CD8-positive, alpha-beta memory T cell (primary cell): ENCODE measurements at regions not wholly inside any gene's neighbourhood (a gene's known extent, or its start where the extent isn't known, plus 50 kb on each side); places are given as distances from the start of the nearest gene placed in this dataset.
"Not testable (repeated sequence)": the region's sequence is repeated elsewhere in the genome, so short reads cannot be mapped to it uniquely, and the experiment has no call there.

Experiments used
- CTCF ChIA-PET: fragments of 350-600 bp; sonication (Branson Sonifier 250); formaldehyde crosslinking; loops from one replicate; lab custom pipeline; 2021; ENCODE audit warnings: antibody characterized with exemption; lab: Charles Lee
- POLR2A ChIA-PET: fragments of 350-600 bp; sonication (Branson Sonifier 250); formaldehyde crosslinking; loops from one replicate; lab custom pipeline; 2021; ENCODE audit warnings: antibody characterized with exemption; lab: Charles Lee
- DNase-seq, 5 donors: peaks; one replicate each; pipeline versions ENCODE4 v3.0.0 to v3.0.0-alpha.2; 2020 to 2022; ENCODE audit warnings: mixed read lengths in 1 of 5
- H3K27ac ChIP-seq: one replicate; pipeline ENCODE4 v1.7.0; 2013; ENCODE audit warnings: low read depth, mild to moderate bottlenecking, low read length, moderate library complexity
- H3K27me3 ChIP-seq: 2 replicates; pipeline ENCODE4 v1.7.0; 2013; ENCODE audit warnings: low read length, mild to moderate bottlenecking; ENCODE audit not compliant: insufficient read depth, poor library complexity, severe bottlenecking
- H3K36me3 ChIP-seq: 2 replicates; pipeline ENCODE4 v1.7.0; 2013; ENCODE audit warnings: mild to moderate bottlenecking, low read length, moderate library complexity; ENCODE audit not compliant: insufficient read depth
- H3K4me1 ChIP-seq: 2 replicates; pipeline ENCODE4 v1.7.0; 2013; ENCODE audit warnings: mild to moderate bottlenecking, low read length, moderate library complexity; ENCODE audit not compliant: insufficient read depth
- H3K4me3 ChIP-seq: 2 replicates; pipeline ENCODE4 v1.7.0; 2013; ENCODE audit warnings: mild to moderate bottlenecking, low read length
- H3K9me3 ChIP-seq: 2 replicates; pipeline ENCODE4 v1.7.0; 2013; ENCODE audit warnings: mild to moderate bottlenecking, low read length
- H3K27ac Mint-ChIP-seq, 8 donors: one replicate each; pipeline ENCODE4 v1.8.0; 2020 to 2021; ENCODE audit warnings: mixed read lengths in 8 of 8, mild to moderate bottlenecking in 6 of 8, inconsistent platforms in 3 of 8, moderate library complexity in 3 of 8
- H3K27me3 Mint-ChIP-seq, 2 donors: one replicate each; pipeline ENCODE4 v1.8.0; 2020 to 2021; ENCODE audit warnings: mixed read lengths in 2 of 2, mild to moderate bottlenecking in 1 of 2, moderate library complexity in 1 of 2
- H3K36me3 Mint-ChIP-seq, 3 donors: one replicate each; pipeline ENCODE4 v1.8.0; 2020 to 2021; ENCODE audit warnings: mixed read lengths in 3 of 3, inconsistent platforms in 1 of 3, mild to moderate bottlenecking in 1 of 3
- H3K4me1 Mint-ChIP-seq, 3 donors: one replicate each; pipeline ENCODE4 v1.8.0; 2020 to 2021; ENCODE audit warnings: mixed read lengths in 3 of 3, inconsistent platforms in 1 of 3, mild to moderate bottlenecking in 1 of 3
- H3K4me3 Mint-ChIP-seq, 7 donors: one replicate each; pipeline ENCODE4 v1.8.0; 2020 to 2021; ENCODE audit warnings: mixed read lengths in 7 of 7, mild to moderate bottlenecking in 6 of 7, moderate library complexity in 4 of 7, inconsistent platforms in 2 of 7
- H3K9me3 Mint-ChIP-seq, 5 donors: one replicate each; pipeline ENCODE4 v1.8.0; 2020 to 2022; ENCODE audit warnings: mixed read lengths in 5 of 5, mild to moderate bottlenecking in 3 of 5, moderate library complexity in 2 of 5, inconsistent platforms in 1 of 5

- H3K4me1 ChIP-seq: no peaks in the 10 kb centered on the region
- POLR2A ChIA-PET: no interaction called here
- CTCF ChIA-PET: interaction anchor here (1.9 kb wide), 1 partner anchor 375 kb away, joined by 9 read pairs; no protein-coding TSS in a partner anchor
- no peaks in the 10 kb centered on the region for H3K36me3 ChIP-seq
- H3K27me3 Mint-ChIP-seq: peaks cover 2 to 3% of the 10 kb centered on the region in 2 donors
- H3K27me3 ChIP-seq: no peaks in the 10 kb centered on the region
- H3K9me3 ChIP-seq: no peaks in the 10 kb centered on the region
- no peak overlapping the region for H3K4me3 ChIP-seq
- no peaks in the 10 kb centered on the region for H3K4me1 Mint-ChIP-seq
- no peak overlapping the region for H3K27ac ChIP-seq
- H3K27ac Mint-ChIP-seq: no peak overlapping the region
- peak in 2 of 5 donors; percentile 3 to 17 for DNase-seq
- peaks cover 0 to 2% (median 0%) of the 10 kb centered on the region in 5 donors for H3K9me3 Mint-ChIP-seq
- no peaks in the 10 kb centered on the region for H3K36me3 Mint-ChIP-seq
- H3K4me3 Mint-ChIP-seq: no peak overlapping the region
Measured at GRCh38 chrX:130539721-130540321, 138.0 kb downstream of the RBMX2 start.

- H3K36me3 Mint-ChIP-seq: no peaks in the 10 kb centered on the region
- CTCF ChIA-PET: no interaction called here
Measured at GRCh38 chrX:130543603-130544325, 142.0 kb downstream of the RBMX2 start.

GRCh38 chrX:130545796-130546195 lies 144.0 kb downstream of the RBMX2 start:
- Histone ChIP-seq H3K27me3 (no peaks in the 10 kb centered on the region), H3K27ac (no peak overlapping the region), H3K4me1 (no peaks in the 10 kb centered on the region), H3K9me3 (no peaks in the 10 kb centered on the region), H3K36me3 (no peaks in the 10 kb centered on the region), H3K4me3 (no peak overlapping the region)
- Mint-ChIP-seq H3K36me3 (no peaks in the 10 kb centered on the region), H3K4me3 (no peak overlapping the region), H3K27me3 (peaks cover 2 to 6% of the 10 kb centered on the region in 2 donors), H3K9me3 (peaks cover 0 to under 1% (median 0%) of the 10 kb centered on the region in 5 donors), H3K27ac (no peak overlapping the region), H3K4me1 (no peaks in the 10 kb centered on the region)
- no peak for DNase-seq
- CTCF ChIA-PET: no interaction called here
- POLR2A ChIA-PET: no interaction called here

More at GRCh38 chrX:130543603-130544325, 142.0 kb downstream of the RBMX2 start:
- DNase-seq: no peak
- Mint-ChIP-seq H3K4me3 (no peak overlapping the region), H3K27ac (no peak overlapping the region), H3K9me3 (peaks cover 0 to 2% (median 0%) of the 10 kb centered on the region in 5 donors), H3K27me3 (peaks cover 0 to 2% of the 10 kb centered on the region in 2 donors), H3K4me1 (no peaks in the 10 kb centered on the region)
- Histone ChIP-seq H3K4me3 (no peak overlapping the region), H3K27ac (no peak overlapping the region), H3K27me3 (no peaks in the 10 kb centered on the region), H3K36me3 (no peaks in the 10 kb centered on the region), H3K4me1 (no peaks in the 10 kb centered on the region), H3K9me3 (no peaks in the 10 kb centered on the region)
- POLR2A ChIA-PET: no interaction called here

- H3K4me3 Mint-ChIP-seq, H3K27ac ChIP-seq, H3K36me3 Mint-ChIP-seq, H3K9me3 Mint-ChIP-seq, H3K27ac Mint-ChIP-seq, H3K4me1 Mint-ChIP-seq, H3K4me3 ChIP-seq, DNase-seq, H3K4me1 ChIP-seq, H3K27me3 ChIP-seq, POLR2A ChIA-PET, CTCF ChIA-PET, H3K9me3 ChIP-seq, H3K36me3 ChIP-seq: not testable (repeated sequence)
- H3K27me3 Mint-ChIP-seq: peaks cover 12 to 21% of the 10 kb centered on the region in 2 donors
Measured at GRCh38 chrX:130549382-130549781, 147.6 kb downstream of the RBMX2 start.

- Mint-ChIP-seq H3K4me3 (no peak overlapping the region), H3K27me3 (peaks cover 18 to 24% of the 10 kb centered on the region in 2 donors), H3K27ac (no peak overlapping the region), H3K9me3 (no peaks in the 10 kb centered on the region), H3K36me3 (no peaks in the 10 kb centered on the region), H3K4me1 (no peaks in the 10 kb centered on the region)
- no peak overlapping the region for H3K4me3 ChIP-seq
- no peaks in the 10 kb centered on the region for H3K27me3 ChIP-seq
- no peak for DNase-seq
- CTCF ChIA-PET: no interaction called here
- POLR2A ChIA-PET: no interaction called here
- no peak overlapping the region for H3K27ac ChIP-seq
- no peaks in the 10 kb centered on the region for H3K9me3 ChIP-seq
- H3K36me3 ChIP-seq: no peaks in the 10 kb centered on the region
- H3K4me1 ChIP-seq: no peaks in the 10 kb centered on the region
Measured at GRCh38 chrX:130550351-130550750, 148.6 kb downstream of the RBMX2 start.

- Mint-ChIP-seq H3K4me1 (no peaks in the 10 kb centered on the region), H3K27ac (no peak overlapping the region), H3K36me3 (no peaks in the 10 kb centered on the region), H3K9me3 (no peaks in the 10 kb centered on the region), H3K4me3 (no peak overlapping the region), H3K27me3 (peaks cover 19 to 29% of the 10 kb centered on the region in 2 donors)
- ChIA-PET POLR2A (no interaction called here), CTCF (no interaction called here)
- no peaks in the 10 kb centered on the region for H3K27me3 ChIP-seq
- H3K27ac ChIP-seq: no peak overlapping the region
- DNase-seq: no peak
- no peaks in the 10 kb centered on the region for H3K9me3 ChIP-seq
- H3K4me1 ChIP-seq: no peaks in the 10 kb centered on the region
- H3K36me3 ChIP-seq: no peaks in the 10 kb centered on the region
- H3K4me3 ChIP-seq: no peak overlapping the region
Measured at GRCh38 chrX:130552444-130553073, 150.8 kb downstream of the RBMX2 start.

- H3K36me3 Mint-ChIP-seq: no peaks in the 10 kb centered on the region
- Histone ChIP-seq H3K27ac (no peak overlapping the region), H3K4me3 (no peak overlapping the region), H3K27me3 (no peaks in the 10 kb centered on the region), H3K36me3 (no peaks in the 10 kb centered on the region), H3K4me1 (no peaks in the 10 kb centered on the region), H3K9me3 (no peaks in the 10 kb centered on the region)
- peaks cover 18 to 26% of the 10 kb centered on the region in 2 donors for H3K27me3 Mint-ChIP-seq
- ChIA-PET CTCF (no interaction called here), POLR2A (no interaction called here)
- no peak for DNase-seq
- no peaks in the 10 kb centered on the region for H3K4me1 Mint-ChIP-seq
- H3K27ac Mint-ChIP-seq: no peak overlapping the region
- no peak overlapping the region for H3K4me3 Mint-ChIP-seq
- no peaks in the 10 kb centered on the region for H3K9me3 Mint-ChIP-seq
Measured at GRCh38 chrX:130555341-130555740, 153.6 kb downstream of the RBMX2 start.

GRCh38 chrX:130555757-130556156 lies 154.0 kb downstream of the RBMX2 start:
- Histone ChIP-seq H3K4me1 (no peaks in the 10 kb centered on the region), H3K4me3 (no peak overlapping the region), H3K36me3 (no peaks in the 10 kb centered on the region), H3K9me3 (no peaks in the 10 kb centered on the region), H3K27me3 (no peaks in the 10 kb centered on the region), H3K27ac (no peak overlapping the region)
- no peaks in the 10 kb centered on the region for H3K4me1 Mint-ChIP-seq
- H3K4me3 Mint-ChIP-seq: no peak overlapping the region
- CTCF ChIA-PET: no interaction called here
- DNase-seq: no peak
- H3K9me3 Mint-ChIP-seq: no peaks in the 10 kb centered on the region
- H3K36me3 Mint-ChIP-seq: no peaks in the 10 kb centered on the region
- POLR2A ChIA-PET: no interaction called here
- peaks cover 18 to 24% of the 10 kb centered on the region in 2 donors for H3K27me3 Mint-ChIP-seq
- no peak overlapping the region for H3K27ac Mint-ChIP-seq
